Transverse colon (tissue), 4 donors: ENCODE measurements at regions not wholly inside any gene's neighbourhood (a gene's known extent, or its start where the extent isn't known, plus 50 kb on each side); places are given as distances from the start of the nearest gene placed in this dataset.

Experiments
- POLR2A ChIP-seq: fragments of 450-650 bp; IDR thresholded peaks from one replicate; pipeline ENCODE4 v1.6.1; 2016; ENCODE audit warnings: antibody characterized with exemption, mild to moderate bottlenecking, moderate library complexity
- POLR2AphosphoS5 ChIP-seq, 3 donors: sonication (generic); formaldehyde crosslinking; IDR thresholded peaks; one replicate each; pipeline ENCODE4 v1.6.1; 2016; ENCODE audit warnings: antibody characterized with exemption in 3 of 3
- TF ChIP-seq, protein P1 (sequence below), 5 experiments: fragments of 200-600 bp in 3 of 5; fragments of 450-650 bp in 2 of 5; sonication (generic) in 3 of 5; IDR thresholded peaks; 1 replicate in 2 of 5; 2 replicates in 3 of 5; pipeline ENCODE4 v1.5.1; 2016 to 2017; ENCODE audit warnings: antibody characterized with exemption in 5 of 5, inconsistent platforms in 3 of 5, mild to moderate bottlenecking in 2 of 5, moderate library complexity in 1 of 5

DNA sequence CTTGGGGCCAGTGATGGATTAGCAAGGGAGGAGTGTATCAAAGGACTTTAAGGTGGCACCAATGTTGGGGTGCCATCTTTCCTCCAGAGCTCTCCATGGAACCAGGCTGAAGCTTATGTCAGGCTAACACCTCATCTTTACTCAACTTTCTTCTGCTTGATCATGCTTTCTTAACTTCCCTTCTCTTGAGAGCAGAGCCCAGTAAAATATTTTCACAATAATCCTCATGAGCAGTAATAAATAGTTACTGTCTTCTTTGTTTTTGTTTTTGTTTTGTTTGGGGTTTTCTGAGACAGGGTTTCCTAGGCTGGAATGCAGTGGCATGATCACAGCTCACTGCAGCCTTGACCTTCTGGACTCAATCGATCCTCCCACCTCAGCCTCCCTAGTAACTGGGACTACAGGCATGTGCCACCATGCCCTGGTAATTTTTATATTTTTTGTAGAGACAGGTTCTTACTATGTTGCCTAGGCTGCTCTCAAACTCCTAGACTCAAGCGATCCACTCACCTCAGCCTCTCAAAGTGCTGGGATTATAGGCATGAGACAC lies 127.9 kb upstream of the TOP1 start:
- TF ChIP-seq, protein P1, sequence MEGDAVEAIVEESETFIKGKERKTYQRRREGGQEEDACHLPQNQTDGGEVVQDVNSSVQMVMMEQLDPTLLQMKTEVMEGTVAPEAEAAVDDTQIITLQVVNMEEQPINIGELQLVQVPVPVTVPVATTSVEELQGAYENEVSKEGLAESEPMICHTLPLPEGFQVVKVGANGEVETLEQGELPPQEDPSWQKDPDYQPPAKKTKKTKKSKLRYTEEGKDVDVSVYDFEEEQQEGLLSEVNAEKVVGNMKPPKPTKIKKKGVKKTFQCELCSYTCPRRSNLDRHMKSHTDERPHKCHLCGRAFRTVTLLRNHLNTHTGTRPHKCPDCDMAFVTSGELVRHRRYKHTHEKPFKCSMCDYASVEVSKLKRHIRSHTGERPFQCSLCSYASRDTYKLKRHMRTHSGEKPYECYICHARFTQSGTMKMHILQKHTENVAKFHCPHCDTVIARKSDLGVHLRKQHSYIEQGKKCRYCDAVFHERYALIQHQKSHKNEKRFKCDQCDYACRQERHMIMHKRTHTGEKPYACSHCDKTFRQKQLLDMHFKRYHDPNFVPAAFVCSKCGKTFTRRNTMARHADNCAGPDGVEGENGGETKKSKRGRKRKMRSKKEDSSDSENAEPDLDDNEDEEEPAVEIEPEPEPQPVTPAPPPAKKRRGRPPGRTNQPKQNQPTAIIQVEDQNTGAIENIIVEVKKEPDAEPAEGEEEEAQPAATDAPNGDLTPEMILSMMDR (IDR thresholded peaks at IDR 0.05) = no peak
- TF ChIP-seq POLR2A = no peak
- no peak for TF ChIP-seq POLR2AphosphoS5 (IDR thresholded peaks at IDR 0.05)
